Fibroblast of gingiva (primary cell): ENCODE measurements at regions not wholly inside any gene's neighbourhood (a gene's known extent, or its start where the extent isn't known, plus 50 kb on each side); places are given as distances from the start of the nearest gene placed in this dataset.
"Not testable (repeated sequence)": the region's sequence is repeated elsewhere in the genome, so short reads cannot be mapped to it uniquely, and the experiment has no call there.

Experiments used
- DNase-seq: peaks from one replicate; pipeline ENCODE4 v3.0.0-alpha.2; 2011; ENCODE audit warnings: low read depth

- no peak for DNase-seq
These were observed 164.4 kb downstream of the CXXC4 start for GRCh38 chr4:104330125-104330905.

GRCh38 chr4:104326991-104327694 is 167.6 kb downstream of the CXXC4 start:
- not testable (repeated sequence) for DNase-seq

GRCh38 chr4:104302731-104303130 is 192.0 kb downstream of the CXXC4 start:
- DNase-seq = no peak

GRCh38 chr4:104294811-104295210 is 199.9 kb downstream of the CXXC4 start:
- DNase-seq = no peak

- DNase-seq = no peak
These were observed 207.8 kb downstream of the CXXC4 start for GRCh38 chr4:104286867-104287266.

GRCh38 chr4:104283303-104283702 is 211.4 kb downstream of the CXXC4 start:
- DNase-seq = no peak

DNA sequence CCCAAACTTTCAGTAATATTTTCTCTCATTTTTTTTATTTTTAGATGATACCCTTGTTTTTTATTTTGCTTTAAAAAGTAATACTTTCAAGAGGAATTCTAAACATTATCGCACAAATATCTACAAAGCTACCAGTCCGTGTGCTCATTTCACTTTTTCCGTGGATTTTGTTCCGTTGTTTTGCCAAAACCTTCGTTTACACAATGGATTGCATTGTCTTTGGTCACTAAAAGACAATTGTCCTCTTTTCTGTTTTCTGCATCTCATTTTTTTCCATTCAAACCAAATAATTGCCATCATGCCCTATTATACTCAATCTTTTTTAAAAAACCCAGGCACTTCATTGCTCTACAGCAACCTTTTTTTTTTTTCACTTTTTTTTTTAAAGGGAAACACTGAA is 214.9 kb downstream of the CXXC4 start:
- no peak for DNase-seq

GRCh38 chr4:104272966-104273365 is 221.7 kb downstream of the CXXC4 start:
- DNase-seq = no peak

DNA sequence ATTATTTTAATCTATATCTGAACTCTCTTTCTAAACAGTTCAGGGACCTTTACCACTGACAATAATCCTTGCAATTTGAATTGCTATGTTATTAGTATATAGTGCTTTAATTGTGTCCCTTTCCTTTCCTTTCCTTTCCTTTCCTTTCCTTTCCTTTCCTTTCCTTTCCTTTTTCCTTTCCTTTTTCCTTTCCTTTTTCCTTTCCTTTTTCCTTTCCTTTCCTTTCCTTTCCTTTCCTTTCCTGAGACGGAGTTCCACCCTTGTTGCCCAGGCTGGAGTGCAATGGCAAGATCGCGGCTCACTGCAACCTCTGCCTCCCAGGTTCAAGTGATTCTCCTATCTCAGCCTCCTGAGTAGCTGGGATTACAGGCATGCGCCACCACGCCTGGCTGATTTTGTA is 225.1 kb downstream of the CXXC4 start:
- DNase-seq = not testable (repeated sequence)

DNA sequence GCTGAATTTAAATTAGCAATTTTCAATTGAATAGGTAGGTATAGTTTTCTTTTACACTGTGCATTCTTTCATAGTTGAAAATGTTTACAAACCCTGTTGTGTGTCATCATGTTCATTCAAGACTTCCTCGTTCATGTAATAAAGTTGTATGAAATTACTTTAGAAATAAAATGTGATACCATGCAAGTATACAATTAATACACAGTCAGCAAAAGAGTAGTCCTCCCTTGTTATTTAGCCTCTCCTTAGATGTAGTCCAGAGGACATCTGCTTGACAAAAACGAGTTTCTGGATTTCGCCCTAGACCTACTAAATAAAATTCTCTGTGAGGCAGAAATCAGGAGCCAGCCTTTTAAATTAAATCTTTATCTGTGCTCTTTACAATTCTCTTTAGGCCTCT is 231.6 kb downstream of the CXXC4 start:
- no peak for DNase-seq

DNA sequence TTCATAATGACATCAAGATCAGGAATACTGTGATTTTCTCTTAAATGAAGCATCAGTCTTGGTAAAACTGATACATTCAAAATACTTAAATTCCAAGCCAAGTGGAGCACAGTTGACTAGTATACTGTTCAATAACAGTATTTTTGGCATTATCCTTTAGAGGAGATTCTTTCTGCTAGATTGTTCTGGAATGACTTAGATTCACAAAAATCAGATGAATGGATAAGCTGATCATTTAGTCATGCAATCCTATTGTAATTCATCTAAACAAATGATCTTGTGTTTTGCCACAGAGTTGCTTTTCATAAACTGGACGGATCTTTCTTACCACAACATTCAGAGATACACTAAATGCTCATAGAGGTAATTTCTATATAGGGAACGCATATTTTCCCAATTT is 232.0 kb downstream of the CXXC4 start:
- no peak for DNase-seq

DNA sequence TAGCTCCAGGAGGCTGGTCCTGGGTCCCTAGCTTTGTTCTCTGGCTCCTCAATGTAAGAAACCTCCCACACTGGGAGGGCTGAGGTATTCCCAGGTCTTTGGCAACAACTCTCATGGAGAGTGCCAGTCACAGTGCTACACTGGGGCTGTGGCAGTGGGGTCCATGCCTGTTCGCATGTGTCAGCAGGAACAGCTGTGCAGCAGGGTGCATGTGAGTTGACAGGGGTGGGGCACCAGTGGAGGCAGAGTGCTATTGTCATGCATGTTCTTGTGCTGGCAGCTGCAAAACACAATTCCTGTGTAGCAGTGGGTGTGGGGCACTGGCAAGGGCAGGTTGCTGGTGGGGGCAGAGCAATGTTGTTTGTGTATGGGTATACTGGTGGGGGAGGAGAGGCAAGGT is 246.0 kb downstream of the CXXC4 start:
- no peak for DNase-seq

DNA sequence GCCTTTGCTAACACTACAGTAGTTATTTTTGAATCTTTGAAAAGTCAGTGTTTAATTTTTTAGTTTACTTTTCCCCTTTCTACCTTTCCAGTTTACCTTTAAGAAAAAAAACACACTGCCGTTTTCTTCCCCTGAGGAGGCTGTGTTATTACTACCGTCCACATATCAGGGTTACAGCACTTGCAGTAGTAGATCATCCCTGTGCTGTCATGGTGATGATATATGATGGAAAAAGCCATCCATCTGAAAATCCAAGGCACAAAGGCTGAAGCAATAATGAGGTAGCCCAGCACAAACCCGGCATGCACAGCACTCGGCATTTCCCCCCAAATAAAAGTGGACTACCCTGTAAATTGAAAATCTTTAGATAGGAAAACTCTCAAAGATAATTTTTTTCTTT is 258.7 kb downstream of the CXXC4 start:
- no peak for DNase-seq

DNA sequence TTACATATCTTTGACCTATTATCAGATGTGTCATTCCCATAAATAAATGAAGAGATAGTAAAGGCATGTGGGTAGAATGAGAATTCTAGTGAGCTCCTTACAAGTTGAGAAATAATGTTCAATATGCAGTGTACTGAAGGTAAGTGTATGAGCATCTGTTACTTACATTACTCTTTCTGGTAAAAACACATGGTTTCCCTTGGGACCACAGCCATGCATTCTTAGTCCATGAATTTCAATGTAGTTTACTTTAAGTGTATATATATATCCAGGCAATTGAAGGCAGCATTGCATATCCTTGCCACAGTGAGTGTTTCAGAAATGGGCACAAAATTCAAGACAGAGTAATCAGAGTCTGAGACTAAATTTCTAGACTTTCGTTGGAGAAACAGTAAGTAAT is 277.2 kb downstream of the CXXC4 start:
- no peak for DNase-seq

GRCh38 chr4:104211657-104212056 is 283.0 kb downstream of the CXXC4 start:
- DNase-seq = no peak

DNA sequence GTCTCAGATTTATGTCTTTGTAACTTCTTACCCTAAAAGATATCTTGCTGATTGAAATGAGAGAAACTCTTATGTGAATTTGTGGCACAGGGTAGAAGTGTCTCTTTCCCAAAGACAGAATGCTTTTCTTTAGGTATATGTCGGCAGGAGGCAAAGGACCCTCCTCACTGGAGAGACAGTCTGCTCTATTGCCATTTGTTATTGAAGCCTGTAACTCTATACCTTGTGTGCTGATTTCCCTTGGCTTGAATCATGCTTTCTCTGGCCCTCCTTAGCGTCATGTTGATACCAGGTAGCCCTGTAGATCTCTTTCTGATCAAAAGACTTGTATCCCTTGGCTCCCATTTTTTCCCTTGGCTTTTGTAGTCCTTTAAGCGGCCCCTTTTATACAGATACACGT is 284.3 kb downstream of the CXXC4 start:
- no peak for DNase-seq

GRCh38 chr4:104206784-104207183 is 287.9 kb downstream of the CXXC4 start:
- DNase-seq = no peak

GRCh38 chr4:104205116-104205515 is 289.6 kb downstream of the CXXC4 start:
- no peak for DNase-seq

DNA sequence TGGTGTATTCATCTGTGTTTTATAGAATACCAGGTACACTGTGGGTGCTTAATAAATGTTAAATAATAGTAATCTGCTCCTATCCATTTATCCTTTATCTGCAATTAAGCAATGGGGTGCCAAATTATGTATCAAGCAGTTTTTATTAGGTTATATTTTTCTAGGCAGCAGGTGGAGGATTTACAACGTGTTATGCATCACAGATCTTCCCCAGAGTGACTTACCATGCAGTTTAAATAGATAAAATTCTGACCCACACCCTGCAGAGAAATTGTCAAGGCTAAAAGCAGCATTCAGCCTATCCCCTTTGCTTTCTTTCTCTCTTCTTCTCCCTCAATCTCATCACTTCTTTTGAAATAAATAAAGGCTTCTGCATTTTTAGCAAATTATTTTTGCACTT is 306.4 kb downstream of the CXXC4 start:
- no peak for DNase-seq

- no peak for DNase-seq
These were observed 325.3 kb downstream of the CXXC4 start for GRCh38 chr4:104169437-104169836.

GRCh38 chr4:104166749-104167148 is 327.9 kb downstream of the CXXC4 start:
- DNase-seq = no peak

DNA sequence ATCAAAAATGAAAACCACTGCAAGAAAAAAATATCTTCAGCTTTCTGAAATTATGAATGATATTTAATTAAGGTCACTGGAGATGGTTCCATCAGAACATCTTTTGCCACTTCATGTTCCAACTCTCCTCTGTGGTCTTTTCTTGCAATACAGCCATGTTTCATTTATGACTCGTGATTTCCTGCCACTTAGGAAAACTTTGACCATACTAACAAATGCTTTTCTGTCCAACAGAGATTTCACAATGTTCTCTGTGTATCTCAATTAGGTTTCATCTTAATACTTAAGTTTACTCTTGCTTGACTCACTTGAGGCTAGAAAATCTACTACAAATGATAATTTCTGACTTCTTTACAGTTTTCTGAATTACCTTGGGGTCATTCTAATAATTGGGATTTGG is 330.9 kb downstream of the CXXC4 start:
- DNase-seq = no peak

DNA sequence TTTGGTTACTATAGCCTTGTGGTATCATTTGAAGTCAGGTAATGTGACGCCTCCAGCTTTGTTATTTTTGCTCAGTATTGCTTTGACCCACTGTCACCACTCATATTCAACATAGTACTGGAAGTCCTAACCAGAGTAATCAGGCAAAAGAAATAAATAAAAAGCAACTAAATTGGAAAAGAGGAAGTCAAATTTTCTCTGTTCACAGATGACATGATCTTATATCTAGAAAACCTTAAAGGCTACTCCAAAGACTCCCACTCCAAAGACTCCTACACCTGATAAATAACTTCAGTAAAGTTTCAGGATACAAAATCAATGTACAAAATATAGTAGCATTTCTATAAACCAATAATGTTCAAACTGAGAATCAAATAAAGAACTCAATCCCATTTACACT is 348.6 kb downstream of the CXXC4 start:
- DNase-seq = no peak

- DNase-seq = no peak
These were observed 356.6 kb downstream of the CXXC4 start for GRCh38 chr4:104138116-104138515.
